Colonic mucosa (tissue), 4 donors: ENCODE measurements at regions not wholly inside any gene's neighbourhood (a gene's known extent, or its start where the extent isn't known, plus 50 kb on each side); places are given as distances from the start of the nearest gene placed in this dataset.

Source experiments
- DNase-seq: peaks from one replicate; pipeline ENCODE4 v3.0.0-alpha.2; 2020
- H3K27ac ChIP-seq: fragments of 200-600 bp; one replicate; pipeline ENCODE4 v1.8.0; 2021
- H3K27me3 ChIP-seq: fragments of 200-600 bp; one replicate; pipeline ENCODE4 v1.8.0; 2021
- H3K36me3 ChIP-seq: fragments of 200-600 bp; one replicate; pipeline ENCODE4 v1.8.0; 2021
- H3K4me1 ChIP-seq: fragments of 200-600 bp; one replicate; pipeline ENCODE4 v1.8.0; 2021; ENCODE audit warnings: mild to moderate bottlenecking
- H3K4me3 ChIP-seq: fragments of 200-600 bp; one replicate; pipeline ENCODE4 v1.8.0; 2021
- H3K9ac ChIP-seq, 2 donors: one replicate each; pipeline ENCODE4 v1.7.0; 2013; ENCODE audit warnings: control low read depth in 2 of 2, low read depth in 2 of 2, low read length in 2 of 2
- H3K9me3 ChIP-seq: fragments of 200-600 bp; one replicate; pipeline ENCODE4 v1.8.0; 2021
- intact Hi-C: fragments of 100-400 bp; cut with DNase I; formaldehyde crosslinking; loops from one replicate; pipeline ENCODE4 v1.14.1; 2022
- TF ChIP-seq, protein P1 (sequence below): fragments of 200-600 bp; IDR thresholded peaks from one replicate; pipeline ENCODE4 v1.8.0; 2022; ENCODE audit warnings: antibody characterized with exemption, mild to moderate bottlenecking
- donor health status: healthy.
- donor health status: DM: no; HTN: no; CAD: no.
- donor health status: DM: no; HTN: no; CAD: no.

DNA sequence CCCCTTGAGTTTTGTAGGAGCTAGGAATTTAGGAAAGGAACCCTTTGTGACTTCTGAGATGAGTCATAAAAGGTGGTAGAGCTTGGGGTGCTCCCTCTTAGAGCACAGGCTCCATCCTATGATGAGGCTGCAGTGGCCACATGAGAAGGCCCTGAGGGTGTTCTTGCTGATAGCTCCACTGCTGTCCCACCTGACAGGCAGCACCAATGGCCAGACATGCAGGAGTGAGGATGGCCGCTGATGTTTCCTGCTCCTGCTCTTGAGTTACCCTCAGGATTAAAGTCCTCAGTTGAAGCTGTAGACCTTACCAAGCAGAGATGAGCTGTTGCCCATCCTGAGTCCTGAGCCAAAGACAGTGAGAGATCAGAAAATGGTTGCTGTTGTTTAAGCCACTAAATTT is 512.1 kb downstream of the CDH26 start:
- H3K4me1 ChIP-seq: no peaks in the 10 kb centered on the region
- no peak overlapping the region for H3K27ac ChIP-seq
- intact Hi-C loops: no loop called here
- H3K4me3 ChIP-seq: no peak overlapping the region
- TF ChIP-seq, protein P1, sequence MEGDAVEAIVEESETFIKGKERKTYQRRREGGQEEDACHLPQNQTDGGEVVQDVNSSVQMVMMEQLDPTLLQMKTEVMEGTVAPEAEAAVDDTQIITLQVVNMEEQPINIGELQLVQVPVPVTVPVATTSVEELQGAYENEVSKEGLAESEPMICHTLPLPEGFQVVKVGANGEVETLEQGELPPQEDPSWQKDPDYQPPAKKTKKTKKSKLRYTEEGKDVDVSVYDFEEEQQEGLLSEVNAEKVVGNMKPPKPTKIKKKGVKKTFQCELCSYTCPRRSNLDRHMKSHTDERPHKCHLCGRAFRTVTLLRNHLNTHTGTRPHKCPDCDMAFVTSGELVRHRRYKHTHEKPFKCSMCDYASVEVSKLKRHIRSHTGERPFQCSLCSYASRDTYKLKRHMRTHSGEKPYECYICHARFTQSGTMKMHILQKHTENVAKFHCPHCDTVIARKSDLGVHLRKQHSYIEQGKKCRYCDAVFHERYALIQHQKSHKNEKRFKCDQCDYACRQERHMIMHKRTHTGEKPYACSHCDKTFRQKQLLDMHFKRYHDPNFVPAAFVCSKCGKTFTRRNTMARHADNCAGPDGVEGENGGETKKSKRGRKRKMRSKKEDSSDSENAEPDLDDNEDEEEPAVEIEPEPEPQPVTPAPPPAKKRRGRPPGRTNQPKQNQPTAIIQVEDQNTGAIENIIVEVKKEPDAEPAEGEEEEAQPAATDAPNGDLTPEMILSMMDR: no peak
- no peaks in the 10 kb centered on the region for H3K9me3 ChIP-seq
- H3K27me3 ChIP-seq: no peaks in the 10 kb centered on the region
- no peaks in the 10 kb centered on the region for H3K36me3 ChIP-seq
- DNase-seq: no peak
- H3K9ac ChIP-seq: no peak overlapping the region

DNA sequence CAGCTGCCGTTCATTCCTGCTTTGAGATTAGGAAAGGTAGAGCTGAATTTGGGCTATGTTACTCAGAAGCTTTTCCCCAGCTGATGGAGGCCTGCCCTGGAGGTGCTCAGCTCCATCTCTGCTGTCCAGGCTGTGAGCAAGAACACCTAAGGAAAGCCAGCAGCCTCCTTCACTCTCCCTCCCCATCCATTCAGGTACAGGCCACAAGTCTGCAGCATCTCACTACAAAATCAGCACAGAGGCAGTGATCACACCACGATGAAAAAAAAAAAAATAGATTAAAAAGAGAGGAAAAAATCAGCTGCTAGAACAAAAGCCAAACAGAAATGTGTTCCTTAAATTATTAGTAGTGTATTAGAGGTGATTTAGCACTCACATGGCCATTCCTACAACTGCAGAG is 515.0 kb downstream of the CDH26 start:
- no peaks in the 10 kb centered on the region for H3K27me3 ChIP-seq
- DNase-seq: no peak
- H3K4me3 ChIP-seq: no peak overlapping the region
- intact Hi-C loops: no loop called here
- no peaks in the 10 kb centered on the region for H3K9me3 ChIP-seq
- TF ChIP-seq, protein P1: no peak
- no peak overlapping the region for H3K27ac ChIP-seq
- no peak overlapping the region for H3K9ac ChIP-seq
- H3K36me3 ChIP-seq: no peaks in the 10 kb centered on the region
- no peaks in the 10 kb centered on the region for H3K4me1 ChIP-seq

DNA sequence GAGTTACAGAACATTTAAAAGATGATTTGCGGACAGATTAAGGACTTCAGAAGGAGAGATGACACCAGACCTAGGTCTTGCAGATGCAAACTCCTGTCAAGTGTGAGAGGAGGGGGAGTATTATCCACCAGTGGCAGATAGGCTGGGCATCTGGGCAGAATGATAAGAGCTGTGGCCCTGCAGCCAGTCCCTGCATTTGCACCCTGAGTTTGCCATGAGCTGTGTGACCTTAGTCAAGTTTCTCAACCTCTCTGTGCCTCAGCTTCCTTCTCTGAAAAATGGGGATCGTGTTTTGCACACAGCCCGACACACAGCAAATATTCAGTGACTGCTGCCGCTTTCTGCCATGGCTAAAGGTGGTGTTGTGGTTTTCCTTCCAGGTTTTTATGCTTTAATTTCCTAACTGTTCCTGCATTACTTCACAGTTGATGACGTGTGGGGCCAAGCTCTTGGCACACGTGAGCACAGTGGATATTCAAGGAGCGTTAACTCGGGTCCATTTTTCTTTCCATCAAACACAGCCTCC is 516.2 kb downstream of the CDH26 start:
- TF ChIP-seq, protein P1: no peak
- H3K27me3 ChIP-seq: no peaks in the 10 kb centered on the region
- H3K4me1 ChIP-seq: no peaks in the 10 kb centered on the region
- no peaks in the 10 kb centered on the region for H3K36me3 ChIP-seq
- no peak for DNase-seq
- H3K27ac ChIP-seq: no peak overlapping the region
- H3K9ac ChIP-seq: no peak overlapping the region
- no peak overlapping the region for H3K4me3 ChIP-seq
- intact Hi-C loops: no loop called here
- H3K9me3 ChIP-seq: no peaks in the 10 kb centered on the region

DNA sequence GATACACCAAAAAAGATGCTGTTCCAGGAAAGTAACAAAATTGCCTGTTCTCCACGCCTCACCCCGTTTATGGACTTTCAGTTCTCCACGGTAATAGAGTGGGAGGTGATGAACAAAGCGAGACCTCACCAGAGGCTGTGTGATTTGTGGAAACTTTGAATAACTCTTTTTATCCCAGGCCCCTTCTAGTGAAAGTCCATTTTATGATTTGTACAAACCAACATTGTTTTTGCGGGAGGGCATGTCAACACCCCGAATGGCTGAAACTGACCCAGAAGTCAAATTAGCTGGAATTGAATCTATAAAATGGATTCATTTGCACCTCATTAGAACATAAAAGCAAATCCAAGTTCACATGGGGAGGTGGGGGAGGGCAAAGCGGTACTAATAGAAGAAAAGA is 517.8 kb downstream of the CDH26 start:
- no peak overlapping the region for H3K9ac ChIP-seq
- H3K36me3 ChIP-seq: no peaks in the 10 kb centered on the region
- DNase-seq: no peak
- no peak overlapping the region for H3K4me3 ChIP-seq
- no peaks in the 10 kb centered on the region for H3K9me3 ChIP-seq
- TF ChIP-seq, protein P1: no peak
- intact Hi-C loops: no loop called here
- no peak overlapping the region for H3K27ac ChIP-seq
- H3K4me1 ChIP-seq: no peaks in the 10 kb centered on the region
- H3K27me3 ChIP-seq: no peaks in the 10 kb centered on the region

DNA sequence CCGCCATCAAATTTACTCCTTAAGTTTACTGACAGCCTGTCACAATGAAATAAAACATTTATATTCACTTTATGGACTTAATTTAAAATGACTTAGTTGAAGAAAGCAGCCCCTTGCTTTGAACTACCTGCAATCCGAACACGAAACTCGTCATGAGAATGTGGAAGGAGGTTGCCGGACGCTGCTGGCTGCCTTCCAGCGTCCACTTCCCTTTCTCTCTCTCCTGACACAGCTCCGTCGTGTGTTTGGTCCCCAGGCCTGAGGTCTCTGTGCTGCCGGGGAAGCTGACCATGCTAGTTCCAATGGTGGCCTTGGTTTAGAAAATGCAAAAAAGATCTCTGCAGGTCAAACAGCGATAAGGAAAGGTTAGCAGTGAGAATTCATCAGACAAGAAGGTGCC is 519.7 kb downstream of the CDH26 start:
- H3K4me3 ChIP-seq: no peak overlapping the region
- TF ChIP-seq, protein P1: no peak
- no peaks in the 10 kb centered on the region for H3K36me3 ChIP-seq
- no peaks in the 10 kb centered on the region for H3K4me1 ChIP-seq
- DNase-seq: no peak
- H3K9me3 ChIP-seq: no peaks in the 10 kb centered on the region
- H3K27me3 ChIP-seq: no peaks in the 10 kb centered on the region
- intact Hi-C loops: no loop called here
- no peak overlapping the region for H3K27ac ChIP-seq
- H3K9ac ChIP-seq: no peak overlapping the region

DNA sequence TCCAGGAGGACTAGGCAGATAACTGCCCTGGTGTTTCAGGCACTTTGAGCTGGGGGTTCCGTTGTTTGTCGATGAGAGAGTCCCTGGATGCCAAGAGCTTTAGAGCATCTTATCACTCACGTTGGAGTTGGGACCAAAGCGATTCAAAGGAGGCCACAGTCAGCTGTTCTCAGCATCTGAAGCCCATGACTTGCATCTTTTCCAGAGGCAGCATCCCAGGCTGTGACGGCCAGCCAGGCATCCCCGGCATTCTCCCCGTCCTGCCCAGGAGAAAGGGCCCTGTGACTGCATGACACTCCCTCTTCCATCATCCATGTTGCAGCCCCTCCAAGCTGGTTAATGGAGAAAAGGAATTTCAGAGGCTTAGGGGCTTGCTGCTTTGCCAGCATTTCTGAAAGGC is 520.3 kb downstream of the CDH26 start:
- H3K27ac ChIP-seq: no peak overlapping the region
- no peak for DNase-seq
- no peak overlapping the region for H3K4me3 ChIP-seq
- intact Hi-C loops: no loop called here
- no peaks in the 10 kb centered on the region for H3K9me3 ChIP-seq
- no peak overlapping the region for H3K9ac ChIP-seq
- TF ChIP-seq, protein P1: no peak
- no peaks in the 10 kb centered on the region for H3K4me1 ChIP-seq
- H3K36me3 ChIP-seq: no peaks in the 10 kb centered on the region
- H3K27me3 ChIP-seq: no peaks in the 10 kb centered on the region
